GM12864 (cell line): ENCODE measurements at regions not wholly inside any gene's neighbourhood (a gene's known extent, or its start where the extent isn't known, plus 50 kb on each side); places are given as distances from the start of the nearest gene placed in this dataset.

Experiments used
- DNase-seq: peaks from one replicate; pipeline ENCODE4 v3.0.0-alpha.2; 2011; ENCODE audit warnings: low read depth
- H3K4me3 ChIP-seq: 2 replicates; pipeline ENCODE4 v1.5.1; 2011; ENCODE audit warnings: mild to moderate bottlenecking, low read depth, low read length, control low read depth
- TF ChIP-seq, protein P1 (sequence below): IDR thresholded peaks from 2 replicates; pipeline ENCODE4 v1.5.1; 2011; ENCODE audit warnings: low read depth, mild to moderate bottlenecking, moderate library complexity, low read length, control low read depth, inconsistent platforms; ENCODE audit errors: missing control alignments

DNA sequence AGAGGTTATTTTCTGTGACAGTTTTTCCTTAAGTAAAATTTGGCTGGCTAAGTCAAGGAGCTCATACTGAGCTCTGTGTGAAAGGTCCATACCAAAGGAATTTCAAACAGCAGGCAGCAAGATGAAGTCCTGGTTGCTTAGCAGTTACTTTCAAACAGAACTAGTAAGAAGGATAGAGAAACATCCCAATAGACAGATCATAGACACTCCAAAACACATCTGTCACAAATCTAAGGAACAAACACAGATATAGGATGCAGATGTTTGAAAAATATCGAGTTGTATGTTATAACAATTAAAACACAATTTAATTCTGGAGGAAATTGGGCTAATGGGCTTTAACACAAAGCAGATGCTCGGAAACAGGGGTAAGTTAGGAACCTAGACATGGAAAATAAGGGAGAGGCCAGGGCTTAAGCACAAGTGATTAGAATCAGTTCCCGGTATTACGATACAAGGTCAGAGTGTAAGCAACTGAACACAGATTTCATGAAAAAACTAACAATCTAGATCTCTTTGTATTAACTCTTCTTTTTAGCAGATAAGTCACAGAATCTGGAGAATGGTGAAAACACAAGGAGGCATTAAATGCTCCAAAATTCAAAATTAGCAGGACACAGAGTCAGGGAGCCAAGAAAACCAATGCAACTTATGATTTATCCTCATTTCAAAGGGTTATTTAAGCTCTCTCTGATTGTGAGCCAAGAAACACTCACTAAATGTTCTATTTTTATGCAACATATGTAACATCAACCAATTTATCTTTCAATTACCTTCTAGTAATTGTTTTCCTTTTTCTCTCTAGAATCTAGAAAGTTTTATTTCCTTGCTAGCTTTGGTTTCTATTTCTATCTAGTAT is 1992.9 kb upstream of the PCDH20 start:
- H3K4me3 ChIP-seq = no peak overlapping the region
- DNase-seq = no peak
- TF ChIP-seq, protein P1, sequence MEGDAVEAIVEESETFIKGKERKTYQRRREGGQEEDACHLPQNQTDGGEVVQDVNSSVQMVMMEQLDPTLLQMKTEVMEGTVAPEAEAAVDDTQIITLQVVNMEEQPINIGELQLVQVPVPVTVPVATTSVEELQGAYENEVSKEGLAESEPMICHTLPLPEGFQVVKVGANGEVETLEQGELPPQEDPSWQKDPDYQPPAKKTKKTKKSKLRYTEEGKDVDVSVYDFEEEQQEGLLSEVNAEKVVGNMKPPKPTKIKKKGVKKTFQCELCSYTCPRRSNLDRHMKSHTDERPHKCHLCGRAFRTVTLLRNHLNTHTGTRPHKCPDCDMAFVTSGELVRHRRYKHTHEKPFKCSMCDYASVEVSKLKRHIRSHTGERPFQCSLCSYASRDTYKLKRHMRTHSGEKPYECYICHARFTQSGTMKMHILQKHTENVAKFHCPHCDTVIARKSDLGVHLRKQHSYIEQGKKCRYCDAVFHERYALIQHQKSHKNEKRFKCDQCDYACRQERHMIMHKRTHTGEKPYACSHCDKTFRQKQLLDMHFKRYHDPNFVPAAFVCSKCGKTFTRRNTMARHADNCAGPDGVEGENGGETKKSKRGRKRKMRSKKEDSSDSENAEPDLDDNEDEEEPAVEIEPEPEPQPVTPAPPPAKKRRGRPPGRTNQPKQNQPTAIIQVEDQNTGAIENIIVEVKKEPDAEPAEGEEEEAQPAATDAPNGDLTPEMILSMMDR = no peak

DNA sequence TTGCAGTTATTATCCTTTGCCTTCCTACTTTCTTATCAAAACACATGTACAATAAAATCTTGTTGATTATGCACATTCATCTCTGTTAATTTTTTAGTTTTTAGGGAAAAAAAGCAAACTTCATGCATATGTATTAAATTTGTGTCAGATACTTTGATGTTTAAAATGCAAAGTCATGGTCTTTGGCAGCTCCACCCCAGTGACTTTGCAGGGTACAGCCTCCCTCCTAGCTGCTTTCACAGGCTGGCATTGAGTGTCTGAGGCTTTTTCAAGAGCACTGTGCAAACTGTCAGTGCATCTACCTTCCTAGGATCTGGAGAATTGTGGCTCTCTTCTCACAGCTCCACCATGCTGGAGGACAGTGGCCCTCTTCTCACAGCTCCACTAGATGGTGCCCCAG is 1988.1 kb upstream of the PCDH20 start:
- TF ChIP-seq, protein P1 = no peak
- DNase-seq = no peak
- no peak overlapping the region for H3K4me3 ChIP-seq

DNA sequence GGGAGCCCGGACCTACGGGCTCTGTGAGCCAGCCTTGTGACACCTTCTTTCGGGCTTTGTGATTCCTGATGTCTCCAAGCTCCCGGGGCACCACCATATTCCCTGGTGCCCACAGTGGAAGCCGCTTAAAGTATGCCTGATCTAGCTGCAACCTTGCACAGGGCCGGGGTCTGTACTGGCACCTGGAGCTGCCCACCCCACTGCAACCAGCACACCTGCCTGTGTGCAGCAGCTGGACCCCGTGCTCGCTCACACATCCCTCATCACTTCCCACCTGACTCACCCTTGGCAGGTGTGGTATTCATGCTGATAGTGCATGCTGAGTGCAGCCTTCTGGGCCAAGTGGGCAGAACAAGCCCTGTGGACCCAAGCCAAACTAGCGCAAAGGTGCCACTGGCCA is 1981.1 kb upstream of the PCDH20 start:
- H3K4me3 ChIP-seq = no peak overlapping the region
- DNase-seq = no peak
- TF ChIP-seq, protein P1 = no peak

DNA sequence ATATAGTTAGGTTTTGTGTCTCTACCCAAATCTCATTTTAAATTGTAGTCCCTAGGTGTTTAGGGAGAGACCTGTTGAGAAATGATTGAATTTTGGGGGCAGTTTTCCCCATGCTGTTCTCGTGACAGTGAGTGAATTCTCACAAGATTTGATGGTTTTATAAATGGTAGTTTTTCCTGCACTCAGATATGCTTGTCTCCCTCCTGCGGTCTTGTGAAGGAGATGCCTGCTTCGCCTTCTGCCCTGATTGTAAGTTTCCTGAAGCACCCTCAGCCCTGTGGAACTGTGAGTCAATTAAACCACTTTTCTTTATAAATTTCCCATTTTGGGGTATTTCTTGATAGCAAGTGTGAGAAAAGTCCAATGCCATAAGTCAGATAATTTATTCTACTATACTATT is 1977.5 kb upstream of the PCDH20 start:
- TF ChIP-seq, protein P1 = no peak
- H3K4me3 ChIP-seq = no peak overlapping the region
- DNase-seq = no peak

DNA sequence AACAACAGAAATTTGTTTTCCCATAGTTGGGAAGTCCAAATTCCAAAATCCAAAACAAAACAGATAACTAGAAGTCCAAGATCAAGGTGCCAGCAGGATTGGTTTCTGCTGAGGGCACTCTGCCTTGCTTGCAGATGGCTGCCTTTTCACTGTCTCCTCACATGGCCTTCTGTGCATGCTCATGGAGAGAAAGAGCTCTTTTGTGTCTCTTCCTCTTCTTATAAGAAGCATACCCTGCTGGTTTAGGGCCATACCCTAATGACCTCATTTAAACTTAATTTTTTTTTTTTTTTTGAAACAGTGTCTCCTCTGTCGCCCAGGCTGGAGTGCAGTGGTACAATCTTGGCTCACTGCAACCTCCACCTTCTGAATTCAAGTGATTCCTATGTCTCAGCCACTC is 1974.1 kb upstream of the PCDH20 start:
- no peak for DNase-seq
- TF ChIP-seq, protein P1 = no peak
- H3K4me3 ChIP-seq = no peak overlapping the region

DNA sequence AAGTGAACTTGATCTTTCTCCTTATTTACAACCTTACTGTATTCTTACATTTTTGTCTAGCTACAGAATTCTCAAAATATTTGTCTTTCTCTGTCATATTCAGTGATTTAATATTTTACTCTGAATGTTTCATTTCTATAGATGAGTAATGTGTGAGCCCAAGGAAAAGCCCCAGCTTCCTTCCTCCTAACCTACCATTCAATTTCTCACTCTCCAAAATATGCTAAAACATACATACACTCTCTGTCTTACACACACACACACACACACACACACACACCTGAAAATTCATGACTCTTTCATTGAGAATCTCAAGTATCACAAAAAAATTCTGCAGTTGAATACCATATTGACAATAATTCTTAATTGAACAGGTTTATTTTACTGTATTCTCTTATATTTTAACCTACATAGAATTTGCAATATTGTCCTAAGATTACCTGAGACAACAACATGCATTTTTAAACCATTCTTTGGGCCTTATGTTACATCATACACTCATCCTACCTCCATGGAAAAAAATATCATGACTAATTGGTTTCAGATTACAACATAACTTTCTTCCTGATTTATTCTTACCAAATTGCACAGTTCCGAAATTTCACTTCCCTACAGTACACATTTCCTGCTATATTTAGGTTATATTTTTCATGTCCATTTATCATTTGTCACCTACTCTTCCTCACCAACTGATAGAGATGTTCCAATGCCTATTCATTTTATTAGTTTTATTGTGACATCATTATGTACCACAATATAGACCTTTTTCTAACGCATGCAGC is 1965.6 kb upstream of the PCDH20 start:
- TF ChIP-seq, protein P1 = no peak
- H3K4me3 ChIP-seq = no peak overlapping the region
- no peak for DNase-seq
